H7 (cell line): ENCODE measurements at regions not wholly inside any gene's neighbourhood (a gene's known extent, or its start where the extent isn't known, plus 50 kb on each side); places are given as distances from the start of the nearest gene placed in this dataset.

Experiments used
- DNase-seq: peaks from one replicate; pipeline ENCODE4 v3.0.0; 2012
- H3K27me3 ChIP-seq: 2 replicates; pipeline ENCODE4 v1.6.0; 2011; ENCODE audit warnings: mild to moderate bottlenecking, low read length; ENCODE audit not compliant: control insufficient read depth, insufficient read depth
- H3K36me3 ChIP-seq: replicated peaks from 2 replicates; pipeline ENCODE4 v1.5.1; 2011; ENCODE audit warnings: low read length; ENCODE audit not compliant: control insufficient read depth, insufficient read depth
- H3K4me3 ChIP-seq: 2 replicates; pipeline ENCODE4 v1.5.1; 2011; ENCODE audit warnings: low read depth, mild to moderate bottlenecking, control low read depth, low read length, moderate library complexity; ENCODE audit not compliant: insufficient read depth

GRCh38 chr4:79059631-79060399 lies 120.6 kb upstream of the PAQR3 start:
- Histone ChIP-seq H3K36me3 (no peaks in the 10 kb centered on the region), H3K4me3 (no peak overlapping the region), H3K27me3 (no peaks in the 10 kb centered on the region)
- no peak for DNase-seq

- no peaks in the 10 kb centered on the region for H3K36me3 ChIP-seq
- no peaks in the 10 kb centered on the region for H3K27me3 ChIP-seq
- no peak for DNase-seq
- H3K4me3 ChIP-seq, result no peak overlapping the region
Measured at GRCh38 chr4:79057772-79058171, 118.5 kb upstream of the PAQR3 start.

- Histone ChIP-seq H3K4me3 (no peak overlapping the region), H3K27me3 (no peaks in the 10 kb centered on the region), H3K36me3 (no peaks in the 10 kb centered on the region)
- no peak for DNase-seq
Measured at GRCh38 chr4:79053754-79054153, 114.5 kb upstream of the PAQR3 start.

- DNase-seq, result no peak
- no peaks in the 10 kb centered on the region for H3K36me3 ChIP-seq
- no peak overlapping the region for H3K4me3 ChIP-seq
- no peaks in the 10 kb centered on the region for H3K27me3 ChIP-seq
Measured at GRCh38 chr4:79050541-79050880, 111.3 kb upstream of the PAQR3 start.

- DNase-seq, result peak; percentile 13
- Histone ChIP-seq H3K27me3 (no peaks in the 10 kb centered on the region), H3K36me3 (no peaks in the 10 kb centered on the region), H3K4me3 (no peak overlapping the region)
Measured at GRCh38 chr4:79049840-79050540, 110.8 kb upstream of the PAQR3 start.

GRCh38 chr4:79048878-79049277 lies 109.6 kb upstream of the PAQR3 start:
- no peak overlapping the region for H3K4me3 ChIP-seq
- H3K36me3 ChIP-seq, result no peaks in the 10 kb centered on the region
- H3K27me3 ChIP-seq, result no peaks in the 10 kb centered on the region
- no peak for DNase-seq

GRCh38 chr4:79047316-79047715 lies 108.1 kb upstream of the PAQR3 start:
- no peaks in the 10 kb centered on the region for H3K27me3 ChIP-seq
- no peak overlapping the region for H3K4me3 ChIP-seq
- DNase-seq, result no peak
- H3K36me3 ChIP-seq, result no peaks in the 10 kb centered on the region

GRCh38 chr4:79046016-79046592 lies 106.9 kb upstream of the PAQR3 start:
- no peak for DNase-seq
- Histone ChIP-seq H3K4me3 (no peak overlapping the region), H3K36me3 (no peaks in the 10 kb centered on the region), H3K27me3 (no peaks in the 10 kb centered on the region)

- no peaks in the 10 kb centered on the region for H3K36me3 ChIP-seq
- DNase-seq, result no peak
- H3K4me3 ChIP-seq, result no peak overlapping the region
- H3K27me3 ChIP-seq, result no peaks in the 10 kb centered on the region
Measured at GRCh38 chr4:79044141-79044659, 105.0 kb upstream of the PAQR3 start.

GRCh38 chr4:79043138-79043537 lies 103.9 kb upstream of the PAQR3 start:
- no peak for DNase-seq
- no peak overlapping the region for H3K4me3 ChIP-seq

GRCh38 chr4:79042079-79042674 lies 102.9 kb upstream of the PAQR3 start:
- Histone ChIP-seq H3K4me3 (no peak overlapping the region), H3K27me3 (no peaks in the 10 kb centered on the region), H3K36me3 (no peaks in the 10 kb centered on the region)
- peak; percentile 15 for DNase-seq

More at GRCh38 chr4:79043138-79043537, 103.9 kb upstream of the PAQR3 start:
- Histone ChIP-seq H3K36me3 (no peaks in the 10 kb centered on the region), H3K27me3 (no peaks in the 10 kb centered on the region)

GRCh38 chr4:79034544-79034943 lies 95.3 kb upstream of the PAQR3 start:
- H3K36me3 ChIP-seq, result no peaks in the 10 kb centered on the region
- DNase-seq, result no peak

GRCh38 chr4:79030973-79031372 lies 91.7 kb upstream of the PAQR3 start:
- DNase-seq, result no peak
- Histone ChIP-seq H3K36me3 (no peaks in the 10 kb centered on the region), H3K4me3 (no peak overlapping the region), H3K27me3 (no peaks in the 10 kb centered on the region)

More at GRCh38 chr4:79034544-79034943, 95.3 kb upstream of the PAQR3 start:
- Histone ChIP-seq H3K27me3 (no peaks in the 10 kb centered on the region), H3K4me3 (no peak overlapping the region)

GRCh38 chr4:79027656-79028055 lies 88.4 kb upstream of the PAQR3 start:
- no peak for DNase-seq
- Histone ChIP-seq H3K36me3 (no peaks in the 10 kb centered on the region), H3K4me3 (no peak overlapping the region), H3K27me3 (no peaks in the 10 kb centered on the region)

GRCh38 chr4:79025170-79025569 lies 85.9 kb upstream of the PAQR3 start:
- Histone ChIP-seq H3K36me3 (no peaks in the 10 kb centered on the region), H3K27me3 (no peaks in the 10 kb centered on the region), H3K4me3 (no peak overlapping the region)
- DNase-seq, result no peak
